ENCODE measurements at regions not wholly inside any gene's neighbourhood (a gene's known extent, or its start where the extent isn't known, plus 50 kb on each side); places are given as distances from the start of the nearest gene placed in this dataset.
"Not testable (repeated sequence)": the region's sequence is repeated elsewhere in the genome, so short reads cannot be mapped to it uniquely, and the experiment has no call there.

- no peak overlapping the region for H3K27ac ChIP-seq
- DNase-seq = no peak
- intact Hi-C loops (cut with DNase I; ENCODE audit: low total_unique reads) = no loop called here
- no peaks in the 10 kb centered on the region for H3K27me3 ChIP-seq
- H3K36me3 ChIP-seq = peaks cover 0 to 3% of the 10 kb centered on the region in 2 donors
- no peak for TF ChIP-seq POLR2A (IDR thresholded peaks at IDR 0.05)
- H3K4me1 ChIP-seq = no peaks in the 10 kb centered on the region
- H3K4me3 ChIP-seq = no peak overlapping the region
- H3K9me3 ChIP-seq = no peaks in the 10 kb centered on the region
These were observed 207.1 kb upstream of the SLC8A1 start for GRCh38 chr2:40658941-40659340.

- Histone ChIP-seq H3K27ac (peak overlapping the region; percentile 62 to 86), H3K4me1 (peaks cover 0 to 7% of the 10 kb centered on the region in 2 donors), H3K9me3 (no peaks in the 10 kb centered on the region), H3K27me3 (no peaks in the 10 kb centered on the region), H3K4me3 (no peak overlapping the region), H3K36me3 (no peaks in the 10 kb centered on the region)
- TF ChIP-seq POLR2A (IDR thresholded peaks at IDR 0.05) = no peak
- DNase-seq = no peak
- intact Hi-C loops (cut with DNase I; ENCODE audit: low total_unique reads) = no loop called here
These were observed 213.8 kb upstream of the SLC8A1 start for GRCh38 chr2:40665493-40666232.

GRCh38 chr2:40666398-40666797 is 214.5 kb upstream of the SLC8A1 start:
- Histone ChIP-seq H3K9me3 (no peaks in the 10 kb centered on the region), H3K27me3 (no peaks in the 10 kb centered on the region), H3K27ac (peak overlapping the region; percentile 62 to 86), H3K36me3 (no peaks in the 10 kb centered on the region), H3K4me3 (no peak overlapping the region), H3K4me1 (peaks cover 0 to 7% of the 10 kb centered on the region in 2 donors)
- TF ChIP-seq POLR2A (IDR thresholded peaks at IDR 0.05) = no peak
- no peak for TF ChIP-seq CTCF (IDR thresholded peaks at IDR 0.05)
- DNase-seq = peak; percentile 31 to 38
- intact Hi-C loops (cut with DNase I; ENCODE audit: low total_unique reads) = no loop called here

- peak; percentile 62 to 76 for DNase-seq
- no peaks in the 10 kb centered on the region for H3K36me3 ChIP-seq
- peaks cover 0 to 7% of the 10 kb centered on the region in 2 donors for H3K4me1 ChIP-seq
- intact Hi-C loops (cut with DNase I; ENCODE audit: low total_unique reads) = no loop called here
- no peaks in the 10 kb centered on the region for H3K9me3 ChIP-seq
- TF ChIP-seq POLR2A (IDR thresholded peaks at IDR 0.05) (no peak), CTCF (IDR thresholded peaks at IDR 0.05) (no peak)
- H3K27me3 ChIP-seq = no peaks in the 10 kb centered on the region
- peak overlapping the region; percentile 75 to 86 for H3K27ac ChIP-seq
- no peak overlapping the region for H3K4me3 ChIP-seq
These were observed 216.5 kb upstream of the SLC8A1 start for GRCh38 chr2:40668425-40668824.

- H3K27ac ChIP-seq; DNase-seq; H3K4me1 ChIP-seq; H3K4me3 ChIP-seq; H3K9me3 ChIP-seq; H3K36me3 ChIP-seq; intact Hi-C loops (cut with DNase I; ENCODE audit: low total_unique reads); H3K27me3 ChIP-seq: not testable (repeated sequence)
These were observed 224.4 kb upstream of the SLC8A1 start for GRCh38 chr2:40676134-40676790.

- peak overlapping the region in 1 of 2 donors; percentile 25 for H3K27ac ChIP-seq
- peak overlapping the region; percentile 15 for H3K4me3 ChIP-seq
- intact Hi-C loops (cut with DNase I; ENCODE audit: low total_unique reads) = no loop called here
These were observed 228.7 kb upstream of the SLC8A1 start for GRCh38 chr2:40680547-40680946.

More at GRCh38 chr2:40680547-40680946, 228.7 kb upstream of the SLC8A1 start:
- H3K27me3 ChIP-seq = no peaks in the 10 kb centered on the region
- H3K4me1 ChIP-seq = peaks cover 0 to 6% of the 10 kb centered on the region in 2 donors
- DNase-seq = no peak
- TF ChIP-seq POLR2A (IDR thresholded peaks at IDR 0.05) (no peak), CTCF (IDR thresholded peaks at IDR 0.05) (no peak)
- no peaks in the 10 kb centered on the region for H3K36me3 ChIP-seq
- no peaks in the 10 kb centered on the region for H3K9me3 ChIP-seq

Data from uterus (tissue), 3 donors.